Fibroblast of lung (primary cell): ENCODE measurements at regions not wholly inside any gene's neighbourhood (a gene's known extent, or its start where the extent isn't known, plus 50 kb on each side); places are given as distances from the start of the nearest gene placed in this dataset.

Experiments
- DNase-seq, 2 donors: peaks; one replicate each; pipeline versions ENCODE4 v3.0.0 to v3.0.0-alpha.2; 2010; ENCODE audit warnings: low read depth in 2 of 2
- H2AFZ ChIP-seq: 2 replicates; pipeline ENCODE4 v1.5.1; 2012; ENCODE audit warnings: low read length, control low read depth, inconsistent platforms
- H3K27ac ChIP-seq: 2 replicates; pipeline ENCODE4 v1.5.1; 2011; ENCODE audit warnings: low read length, control low read depth; ENCODE audit not compliant: insufficient read depth
- H3K27me3 ChIP-seq: 2 replicates; pipeline ENCODE4 v1.5.1; 2011; ENCODE audit warnings: mild to moderate bottlenecking, low read length; ENCODE audit not compliant: control insufficient read depth, insufficient read depth
- H3K36me3 ChIP-seq: 2 replicates; pipeline ENCODE4 v1.5.1; 2011; ENCODE audit warnings: low read length; ENCODE audit not compliant: control insufficient read depth, insufficient read depth
- H3K4me1 ChIP-seq: 2 replicates; pipeline ENCODE4 v1.5.1; 2011; ENCODE audit warnings: low read length; ENCODE audit not compliant: control insufficient read depth, insufficient read depth; ENCODE audit errors: extremely low read depth
- H3K4me2 ChIP-seq: 2 replicates; pipeline ENCODE4 v1.5.1; 2011; ENCODE audit warnings: low read length, control low read depth; ENCODE audit not compliant: insufficient read depth; ENCODE audit errors: extremely low read depth
- H3K4me3 ChIP-seq, 4 experiments: fragments of 200-600 bp in 1 of 4; sonication (generic) in 1 of 4; replicated peaks in 1 of 4; 2 replicates each; pipeline ENCODE4 v1.5.1; 2011 to 2016; ENCODE audit warnings: low read length in 4 of 4, low read depth in 3 of 4, mild to moderate bottlenecking in 3 of 4, control low read depth in 2 of 4, inconsistent platforms in 1 of 4, mixed read lengths in 1 of 4; ENCODE audit not compliant: insufficient read depth in 1 of 4; ENCODE audit errors: control extremely low read depth in 1 of 4
- H3K79me2 ChIP-seq: 2 replicates; pipeline ENCODE4 v1.5.1; 2012; ENCODE audit warnings: mild to moderate bottlenecking, low read length, inconsistent platforms; ENCODE audit not compliant: control insufficient read depth, insufficient read depth
- H3K9ac ChIP-seq: 2 replicates; pipeline ENCODE4 v1.5.1; 2011; ENCODE audit warnings: mild to moderate bottlenecking, low read length, control low read depth; ENCODE audit not compliant: insufficient read depth
- H3K9me3 ChIP-seq: 2 replicates; pipeline ENCODE4 v1.5.1; 2012; ENCODE audit warnings: low read depth, low read length; ENCODE audit not compliant: control insufficient read depth, insufficient read depth
- H4K20me1 ChIP-seq: 2 replicates; pipeline ENCODE4 v1.5.1; 2011; ENCODE audit warnings: low read length; ENCODE audit not compliant: control insufficient read depth, insufficient read depth; ENCODE audit errors: extremely low read depth
- CTCF ChIP-seq, 2 donors: IDR thresholded peaks in 1 of 2; conservative IDR thresholded peaks in 1 of 2; 1 replicate in 1 of 2; 2 replicates in 1 of 2; pipeline ENCODE4 v1.5.1; 2011 to 2012; ENCODE audit warnings: low read length in 2 of 2, control low read depth in 1 of 2, inconsistent platforms in 1 of 2, low read depth in 1 of 2, mild to moderate bottlenecking in 1 of 2
- EZH2 ChIP-seq: IDR thresholded peaks from 2 replicates; pipeline ENCODE4 v1.5.1; 2012; ENCODE audit warnings: low read length, control low read depth, mild to moderate bottlenecking; ENCODE audit errors: missing control alignments

GRCh38 chr2:54388076-54388475, 68.1 kb upstream of the SPTBN1 start:
- Histone ChIP-seq H4K20me1 (no peaks in the 10 kb centered on the region), H3K4me2 (no peak overlapping the region), H3K27ac (no peak overlapping the region), H3K4me1 (peaks cover 6% of the 10 kb centered on the region), H3K4me3 (no peak overlapping the region), H3K27me3 (no peaks in the 10 kb centered on the region), H2AFZ (no peak overlapping the region), H3K9me3 (no peaks in the 10 kb centered on the region), H3K79me2 (no peaks in the 10 kb centered on the region), H3K36me3 (no peaks in the 10 kb centered on the region), H3K9ac (no peak overlapping the region)
- TF ChIP-seq EZH2 (no peak), CTCF (conservative IDR thresholded peaks at IDR 0.05 in 1 of 2, IDR thresholded peaks at IDR 0.05 in 1 of 2; ENCODE audit: low read depth in 1 of 2, low read length in 2 of 2) (no peak)
- DNase-seq: peak in 1 of 2 donors; percentile 54

GRCh38 chr2:54392555-54393324, 63.4 kb upstream of the SPTBN1 start:
- H3K4me2 ChIP-seq: no peak overlapping the region
- no peak for TF ChIP-seq EZH2

GRCh38 chr2:54394392-54394791, 61.7 kb upstream of the SPTBN1 start:
- Histone ChIP-seq H3K79me2 (no peaks in the 10 kb centered on the region), H3K4me1 (no peaks in the 10 kb centered on the region), H3K27me3 (no peaks in the 10 kb centered on the region), H2AFZ (peak overlapping the region; percentile 65), H3K9ac (no peak overlapping the region), H3K4me2 (no peak overlapping the region), H3K4me3 (no peak overlapping the region), H4K20me1 (no peaks in the 10 kb centered on the region), H3K9me3 (no peaks in the 10 kb centered on the region), H3K36me3 (no peaks in the 10 kb centered on the region), H3K27ac (no peak overlapping the region)
- no peak for TF ChIP-seq EZH2
- TF ChIP-seq CTCF (conservative IDR thresholded peaks at IDR 0.05 in 1 of 2, IDR thresholded peaks at IDR 0.05 in 1 of 2; ENCODE audit: low read depth in 1 of 2, low read length in 2 of 2): no peak
- DNase-seq: peak in 1 of 2 donors; percentile 18

More at GRCh38 chr2:54392555-54393324, 63.4 kb upstream of the SPTBN1 start:
- Histone ChIP-seq H2AFZ (no peak overlapping the region), H3K4me1 (peaks cover 6% of the 10 kb centered on the region), H3K4me3 (no peak overlapping the region), H3K9me3 (no peaks in the 10 kb centered on the region), H3K27ac (no peak overlapping the region), H4K20me1 (no peaks in the 10 kb centered on the region), H3K9ac (no peak overlapping the region), H3K36me3 (no peaks in the 10 kb centered on the region), H3K27me3 (no peaks in the 10 kb centered on the region), H3K79me2 (no peaks in the 10 kb centered on the region)
- no peak for DNase-seq
